GM12878 (cell line): ENCODE measurements at regions not wholly inside any gene's neighbourhood (a gene's known extent, or its start where the extent isn't known, plus 50 kb on each side); places are given as distances from the start of the nearest gene placed in this dataset.

Experiments
- ATAC-seq: fragments of 200-7000 bp; cut with Tn5 transposase; 3 replicates; pipeline ENCODE4 v1.9.1; 2020; ENCODE audit warnings: mild to moderate bottlenecking, moderate library complexity
- BruUV-seq: library from RNA; stranded (reverse); fragments of 400-500 nt; replicated peaks from 2 replicates; lab custom pipeline; 2021; lab: Mats Ljungman, UMichigan
- CTCF ChIA-PET: fragments of 300-600 bp; sonication (Branson Sonifier 250); formaldehyde crosslinking; extraction: SDS; loops from one replicate; lab custom pipeline; 2021; ENCODE audit warnings: inconsistent platforms; lab: Yijun Ruan, JAX
- POLR2A ChIA-PET: fragments of 350-600 bp; formaldehyde crosslinking; extraction: SDS; loops from one replicate; lab custom pipeline; 2021; ENCODE audit warnings: inconsistent platforms; lab: Charles Lee
- RAD21 ChIA-PET: fragments of 300-600 bp; sonication (Branson Sonifier 250); formaldehyde crosslinking; loops from one replicate; lab custom pipeline; 2023; ENCODE audit warnings: antibody characterized with exemption; ENCODE audit not compliant: unreplicated experiment; lab: Charles Lee
- SMC1A ChIA-PET: fragments of 300-600 bp; sonication (Branson Sonifier 250); formaldehyde crosslinking; loops from one replicate; lab custom pipeline; 2023; ENCODE audit not compliant: unreplicated experiment, uncharacterized antibody; lab: Charles Lee
- DNase-seq: peaks from one replicate; pipeline ENCODE4 v3.0.0-alpha.2; 2011; ENCODE audit warnings: low read depth, low spot score
- FAIRE-seq: peaks from 3 replicates; lab custom pipeline; 2011; peaks lifted over from hg19 to GRCh38; lab: Jason Lieb, UNC
- H2AFZ ChIP-seq: 2 replicates; pipeline ENCODE4 v1.6.0; 2011; ENCODE audit warnings: low read depth, low read length, control low read depth; ENCODE audit not compliant: control insufficient read depth
- H3K27ac ChIP-seq: 2 replicates; pipeline ENCODE4 v1.5.1; 2011; ENCODE audit warnings: control low read depth; ENCODE audit not compliant: control insufficient read depth, insufficient read depth
- H3K27me3 ChIP-seq, 2 experiments: replicated peaks in 1 of 2; 2 replicates each; pipeline versions ENCODE4 v1.6.0 to v1.6.1; 2011; ENCODE audit warnings: low read length in 1 of 2; ENCODE audit not compliant: control insufficient read depth in 2 of 2, insufficient read depth in 2 of 2
- H3K36me3 ChIP-seq, 2 experiments: 2 replicates each; pipeline ENCODE4 v1.5.1; 2011; ENCODE audit warnings: low read length in 1 of 2; ENCODE audit not compliant: control insufficient read depth in 2 of 2, insufficient read depth in 2 of 2
- H3K4me1 ChIP-seq: 2 replicates; pipeline ENCODE4 v1.6.1; 2011; ENCODE audit warnings: mild to moderate bottlenecking, low read length, moderate library complexity, mixed read lengths; ENCODE audit not compliant: control insufficient read depth, insufficient read depth
- H3K4me2 ChIP-seq: 2 replicates; pipeline ENCODE4 v1.6.0; 2011; ENCODE audit warnings: control low read depth; ENCODE audit not compliant: control insufficient read depth, insufficient read depth
- H3K4me3 ChIP-seq: fragments of 200-600 bp; sonication (generic); 2 replicates; pipeline ENCODE4 v1.5.1; 2016
- H3K79me2 ChIP-seq: 2 replicates; pipeline ENCODE4 v1.6.0; 2011; ENCODE audit warnings: low read length; ENCODE audit not compliant: control insufficient read depth, insufficient read depth
- H3K9ac ChIP-seq: 2 replicates; pipeline ENCODE4 v1.8.0; 2011; ENCODE audit warnings: low read length, control low read depth, mixed read lengths; ENCODE audit not compliant: control insufficient read depth, insufficient read depth
- H3K9me3 ChIP-seq: replicated peaks from 3 replicates; pipeline ENCODE4 v1.5.1; 2011; ENCODE audit warnings: mild to moderate bottlenecking, low read length; ENCODE audit not compliant: control insufficient read depth, insufficient read depth
- H4K20me1 ChIP-seq: 2 replicates; pipeline ENCODE4 v1.6.0; 2011; ENCODE audit not compliant: control insufficient read depth, insufficient read depth
- DPF2 ChIP-seq: fragments of 450-650 bp; IDR thresholded peaks from 2 replicates; pipeline ENCODE4 v1.6.1; 2017; ENCODE audit warnings: mild to moderate bottlenecking
- IRF4 ChIP-seq: IDR thresholded peaks from 2 replicates; pipeline ENCODE4 v1.6.1; 2011; ENCODE audit warnings: low read depth, low read length
- MAX ChIP-seq: IDR thresholded peaks from 2 replicates; pipeline ENCODE4 v1.6.1; 2012; ENCODE audit warnings: low read depth, low read length, improper control_type of control experiment
- NKRF ChIP-seq: fragments of 450-650 bp; conservative IDR thresholded peaks from 2 replicates; pipeline ENCODE4 v1.6.1; 2017; ENCODE audit warnings: mild to moderate bottlenecking, moderate library complexity
- SMC3 ChIP-seq: IDR thresholded peaks from 2 replicates; pipeline ENCODE4 v1.6.1; 2011; ENCODE audit warnings: low read length, improper control_type of control experiment, borderline replicate concordance
- USF2 ChIP-seq: IDR thresholded peaks from 2 replicates; pipeline ENCODE4 v1.6.1; 2011; ENCODE audit warnings: low read depth, low read length, improper control_type of control experiment, borderline replicate concordance
- ZNF384 ChIP-seq: IDR thresholded peaks from 2 replicates; pipeline ENCODE4 v1.6.1; 2012; ENCODE audit warnings: low read depth, mild to moderate bottlenecking, low read length, improper control_type of control experiment, borderline replicate concordance
- WGBS: methylation state at CpG from one replicate; pipeline ENCODE4 v1.1.6; 2016; ENCODE audit warnings: low lambda C conversion rate; ENCODE audit not compliant: insufficient replicate concordance, insufficient coverage; ENCODE audit errors: missing lambda C conversion rate; 5-methylcytosine and 5-hydroxymethylcytosine counted together
- in situ Hi-C: fragments of 300-500 bp; cut with MboI; formaldehyde crosslinking; loops from 9 replicates; pipeline ENCODE4 v1.14.3; 2018; ENCODE audit warnings: mixed read lengths
- intact Hi-C: fragments of 100-400 bp; cut with micrococcal nuclease; formaldehyde crosslinking; loops from one replicate; pipeline ENCODE4 v1.14.2; 2022; ENCODE audit not compliant: unreplicated experiment

GRCh38 chr1:80910426-80910825 is 890.3 kb upstream of the ADGRL2 start:
- Histone ChIP-seq H2AFZ (no peak overlapping the region), H3K27me3 (no peaks in the 10 kb centered on the region), H3K4me1 (no peaks in the 10 kb centered on the region), H3K9ac (no peak overlapping the region), H4K20me1 (no peaks in the 10 kb centered on the region), H3K4me3 (no peak overlapping the region), H3K9me3 (no peaks in the 10 kb centered on the region), H3K79me2 (no peaks in the 10 kb centered on the region), H3K27ac (no peak overlapping the region), H3K4me2 (no peak overlapping the region), H3K36me3 (no peaks in the 10 kb centered on the region)
- ChIA-PET POLR2A (no interaction called here), CTCF (interaction anchor here (0.7 to 2.2 kb wide), 4 partner anchors 11 to 117 kb away, joined by 3 to 7 read pairs (median 4); no protein-coding TSS in a partner anchor), SMC1A (no interaction called here), RAD21 (no interaction called here)
- WGBS, result 64% methylated on average over 2 of the region's 2 CpGs
- BruUV-seq, result no TSS peak
- in situ Hi-C loops (no loop called here), intact Hi-C loops (no loop called here)
- DNase-seq (no peak), FAIRE-seq (no peak), ATAC-seq (no peak)
- TF ChIP-seq USF2, result no peak
- no peak for TF ChIP-seq DPF2
- no peak for TF ChIP-seq IRF4
- no peak for TF ChIP-seq MAX
- no peak for TF ChIP-seq ZNF384
- TF ChIP-seq NKRF, result no peak
- TF ChIP-seq SMC3, result no peak
